HepG2 (cell line): ENCODE measurements at regions not wholly inside any gene's neighbourhood (a gene's known extent, or its start where the extent isn't known, plus 50 kb on each side); places are given as distances from the start of the nearest gene placed in this dataset.

Experiments used
- ATAC-seq: fragments of 200-7000 bp; cut with Tn5 transposase; 3 replicates; pipeline ENCODE4 v1.9.1; 2020; ENCODE audit warnings: mild to moderate bottlenecking, moderate library complexity
- BruUV-seq: library from RNA; stranded (reverse); fragments of 400-500 nt; replicated peaks from 2 replicates; lab custom pipeline; 2021; lab: Mats Ljungman, UMichigan
- CTCF ChIA-PET: fragments of 300-600 bp; formaldehyde crosslinking; extraction: SDS; loops from one replicate; lab custom pipeline; 2021; ENCODE audit warnings: low total read pairs, inconsistent platforms, low intra/inter-chr PET ratio; lab: Yijun Ruan, JAX
- POLR2A ChIA-PET: fragments of 350-600 bp; sonication (Branson Sonifier 250); formaldehyde crosslinking; loops from one replicate; lab custom pipeline; 2020; ENCODE audit warnings: antibody characterized with exemption, inconsistent platforms; lab: Yijun Ruan, JAX
- DNase-seq: peaks from one replicate; pipeline ENCODE4 v3.0.0-alpha.2; 2015; ENCODE audit warnings: low spot score
- FAIRE-seq: peaks from 3 replicates; lab custom pipeline; 2011; peaks lifted over from hg19 to GRCh38; lab: Jason Lieb, UNC
- H2AFZ ChIP-seq: one replicate; pipeline ENCODE4 v1.6.1; 2011; ENCODE audit warnings: low read length, inconsistent platforms
- H3K27ac ChIP-seq: fragments of 300-600 bp; 3 replicates; pipeline ENCODE4 v1.8.0; 2011; ENCODE audit warnings: mixed run types, mild to moderate bottlenecking, mixed read lengths, low read length, inconsistent platforms; ENCODE audit not compliant: insufficient read depth; ENCODE audit errors: extremely low read length
- H3K27me3 ChIP-seq, 2 experiments: fragments of 200-600 bp in 1 of 2; 2 replicates in 1 of 2; 3 replicates in 1 of 2; pipeline versions ENCODE4 v1.6.0 to v1.8.0; 2011; ENCODE audit warnings: low read length in 2 of 2, mild to moderate bottlenecking in 2 of 2, moderate library complexity in 2 of 2, inconsistent platforms in 1 of 2; ENCODE audit not compliant: insufficient read depth in 2 of 2, control insufficient read depth in 1 of 2
- H3K36me3 ChIP-seq, 2 experiments: fragments of 200-600 bp in 1 of 2; replicated peaks in 1 of 2; 2 replicates in 1 of 2; 3 replicates in 1 of 2; pipeline versions ENCODE4 v1.5.1 to v1.8.0; 2011; ENCODE audit warnings: low read length in 2 of 2, inconsistent platforms in 1 of 2; ENCODE audit not compliant: insufficient read depth in 2 of 2, control insufficient read depth in 1 of 2
- H3K4me1 ChIP-seq: 2 replicates; pipeline ENCODE4 v1.5.1; 2012; ENCODE audit warnings: low read length, inconsistent platforms; ENCODE audit not compliant: insufficient read depth
- H3K4me2 ChIP-seq: 2 replicates; pipeline ENCODE4 v1.6.0; 2011; ENCODE audit warnings: low read depth, low read length, inconsistent platforms
- H3K4me3 ChIP-seq, 3 experiments: fragments of 200-600 bp in 1 of 3; sonication (generic), shearing (Covaris generic) in 1 of 3; replicated peaks in 1 of 3; 2 replicates each; pipeline ENCODE4 v1.5.1; 2011 to 2016; ENCODE audit warnings: low read length in 3 of 3, inconsistent platforms in 2 of 3, low read depth in 2 of 3, mild to moderate bottlenecking in 2 of 3, control low read depth in 1 of 3, mixed read lengths in 1 of 3; ENCODE audit not compliant: insufficient read depth in 1 of 3
- H3K79me2 ChIP-seq: one replicate; pipeline ENCODE4 v1.6.1; 2011; ENCODE audit warnings: low read length, inconsistent platforms; ENCODE audit not compliant: insufficient read depth
- H3K9ac ChIP-seq: 2 replicates; pipeline ENCODE4 v1.6.0; 2011; ENCODE audit warnings: mild to moderate bottlenecking, low read depth, low read length, inconsistent platforms; ENCODE audit not compliant: insufficient read depth
- H3K9me3 ChIP-seq: 2 replicates; pipeline ENCODE4 v1.5.1; 2012; ENCODE audit warnings: mild to moderate bottlenecking, low read length
- H4K20me1 ChIP-seq: 2 replicates; pipeline ENCODE4 v1.6.0; 2011; ENCODE audit warnings: inconsistent platforms, mild to moderate bottlenecking, low read length, moderate library complexity; ENCODE audit not compliant: insufficient read depth
- CENPX ChIP-seq: sonication (generic); formaldehyde crosslinking; IDR thresholded peaks from 2 replicates; pipeline ENCODE4 v1.9.0; 2021; ENCODE audit warnings: mild to moderate bottlenecking, missing genetic modification reagents, moderate library complexity
- JUN ChIP-seq: sonication (generic); formaldehyde crosslinking; IDR thresholded peaks from 2 replicates; pipeline ENCODE4 v1.4.0; 2020; ENCODE audit warnings: mild to moderate bottlenecking, missing genetic modification reagents
- MTA1 ChIP-seq: sonication (generic); formaldehyde crosslinking; IDR thresholded peaks from 2 replicates; pipeline ENCODE4 v1.4.0; 2020; ENCODE audit warnings: missing genetic modification reagents, mild to moderate bottlenecking, borderline replicate concordance
- NFYB ChIP-seq: sonication (generic); formaldehyde crosslinking; IDR thresholded peaks from 2 replicates; pipeline ENCODE4 v1.4.0; 2020; ENCODE audit warnings: missing genetic modification reagents
- NR2F1 ChIP-seq, 2 experiments: fragments of 450-650 bp in 1 of 2; formaldehyde crosslinking in 1 of 2; IDR thresholded peaks; 2 replicates each; pipeline versions ENCODE4 v1.5.0 to v1.6.1; 2016 to 2020; ENCODE audit warnings: mild to moderate bottlenecking in 1 of 2, missing compliant biosample characterization in 1 of 2, missing genetic modification reagents in 1 of 2, moderate library complexity in 1 of 2
- NR2F6 ChIP-seq, 2 experiments: IDR thresholded peaks; 2 replicates each; pipeline ENCODE4 v1.6.1; 2016; ENCODE audit warnings: antibody characterized with exemption in 1 of 2, mild to moderate bottlenecking in 1 of 2
- TCF7L2 ChIP-seq: IDR thresholded peaks from 2 replicates; pipeline ENCODE4 v1.6.1; 2011; ENCODE audit warnings: mild to moderate bottlenecking, low read depth, low read length, moderate library complexity
- ZBTB42 ChIP-seq: sonication (generic); formaldehyde crosslinking; IDR thresholded peaks from 2 replicates; pipeline ENCODE4 v1.5.0; 2020; ENCODE audit warnings: mild to moderate bottlenecking, missing genetic modification reagents
- ZNF501 ChIP-seq: sonication (generic); formaldehyde crosslinking; IDR thresholded peaks from 2 replicates; pipeline ENCODE4 v1.5.1; 2020; ENCODE audit warnings: mild to moderate bottlenecking, moderate library complexity, missing genetic modification reagents
- ZNF644 ChIP-seq: IDR thresholded peaks from 2 replicates; pipeline ENCODE4 v1.6.1; 2016; ENCODE audit warnings: low read depth
- ZSCAN30 ChIP-seq: sonication (generic); formaldehyde crosslinking; IDR thresholded peaks from 2 replicates; pipeline ENCODE4 v1.5.0; 2020; ENCODE audit warnings: mild to moderate bottlenecking, missing genetic modification reagents
- WGBS: methylation state at CpG from one replicate; pipeline ENCODE4 v1.1.6; 2017; ENCODE audit warnings: low lambda C conversion rate; 5-methylcytosine and 5-hydroxymethylcytosine counted together
- in situ Hi-C: cut with HindIII; loops from 2 replicates; pipeline ENCODE4 v1.10.0; 2017; ENCODE audit warnings: low pct_unique_long_range_greater_than_20kb; ENCODE audit not compliant: extremely low pct_ligation_motif_present
- intact Hi-C: fragments of 100-400 bp; cut with micrococcal nuclease; formaldehyde crosslinking; loops from one replicate; pipeline ENCODE4 v1.10.0; 2022; ENCODE audit not compliant: unreplicated experiment
- TF ChIP-seq, protein P1 (sequence below): sonication (generic); formaldehyde crosslinking; IDR thresholded peaks from 2 replicates; pipeline ENCODE4 v1.4.0; 2020; ENCODE audit warnings: missing genetic modification reagents, mild to moderate bottlenecking, borderline replicate concordance
- TF ChIP-seq, protein P2 (sequence below): sonication (generic); formaldehyde crosslinking; IDR thresholded peaks from 2 replicates; pipeline ENCODE4 v1.4.0; 2020; ENCODE audit warnings: mild to moderate bottlenecking, missing genetic modification reagents
- TF ChIP-seq, protein P3 (sequence below): sonication (generic); formaldehyde crosslinking; conservative IDR thresholded peaks from 2 replicates; pipeline ENCODE4 v1.4.0; 2020; ENCODE audit warnings: mild to moderate bottlenecking, missing genetic modification reagents, moderate library complexity
- TF ChIP-seq, protein P4 (sequence below): sonication (generic); formaldehyde crosslinking; IDR thresholded peaks from 2 replicates; pipeline ENCODE4 v1.4.0; 2020; ENCODE audit warnings: missing genetic modification reagents
- TF ChIP-seq, protein P5 (sequence below): sonication (generic); formaldehyde crosslinking; IDR thresholded peaks from 2 replicates; pipeline ENCODE4 v1.5.0; 2020; ENCODE audit warnings: missing genetic modification reagents

DNA sequence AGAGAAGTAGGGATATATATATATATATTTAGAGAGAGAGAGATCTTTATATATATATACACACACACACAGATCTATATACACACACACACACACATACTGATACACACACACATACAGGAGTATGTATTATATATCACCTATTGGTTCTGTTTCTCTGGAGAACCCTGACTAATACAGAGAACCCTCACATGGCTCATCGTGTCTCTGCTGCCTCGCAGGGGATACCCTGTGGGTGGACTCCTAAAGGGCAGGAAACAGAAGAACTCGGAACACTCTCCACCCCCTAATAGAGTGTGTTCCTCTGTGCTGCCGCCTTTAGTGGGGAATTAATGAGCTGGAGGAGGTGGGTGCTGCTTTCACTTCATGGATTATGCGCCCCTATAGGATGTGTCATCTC, 86.6 kb downstream of the NPY start:
- H3K9me3 ChIP-seq = no peaks in the 10 kb centered on the region
- intact Hi-C loops = loop anchor here (10.0 kb wide), 1 partner anchor 1744 kb away; no protein-coding TSS in a partner anchor
- no peak for DNase-seq
- H3K4me2 ChIP-seq = no peak overlapping the region
- no peak for FAIRE-seq
- H3K27ac ChIP-seq = no peak overlapping the region
- H3K27me3 ChIP-seq = peaks cover 2 to 25% of the 10 kb centered on the region in 2 experiments; a peak in 3 of 5 replicates
- H3K9ac ChIP-seq = no peak overlapping the region
- H3K4me3 ChIP-seq = no peak overlapping the region
- in situ Hi-C loops = no loop called here
- ChIA-PET POLR2A (no interaction called here), CTCF (no interaction called here)
- no TSS peak for BruUV-seq
- no peaks in the 10 kb centered on the region for H3K4me1 ChIP-seq
- H2AFZ ChIP-seq = no peak overlapping the region
- H3K36me3 ChIP-seq = no peaks in the 10 kb centered on the region
- no peaks in the 10 kb centered on the region for H4K20me1 ChIP-seq
- no peak for ATAC-seq
- 7% methylated on average over 5 of the region's 5 CpGs for WGBS
- no peaks in the 10 kb centered on the region for H3K79me2 ChIP-seq
- no peak for TF ChIP-seq ZBTB42 (CRISPR knock-in tag)
- TF ChIP-seq NR2F1 (CRISPR knock-in tag; IDR thresholded peaks at IDR 0.05) = no peak
- TF ChIP-seq, protein P1, sequence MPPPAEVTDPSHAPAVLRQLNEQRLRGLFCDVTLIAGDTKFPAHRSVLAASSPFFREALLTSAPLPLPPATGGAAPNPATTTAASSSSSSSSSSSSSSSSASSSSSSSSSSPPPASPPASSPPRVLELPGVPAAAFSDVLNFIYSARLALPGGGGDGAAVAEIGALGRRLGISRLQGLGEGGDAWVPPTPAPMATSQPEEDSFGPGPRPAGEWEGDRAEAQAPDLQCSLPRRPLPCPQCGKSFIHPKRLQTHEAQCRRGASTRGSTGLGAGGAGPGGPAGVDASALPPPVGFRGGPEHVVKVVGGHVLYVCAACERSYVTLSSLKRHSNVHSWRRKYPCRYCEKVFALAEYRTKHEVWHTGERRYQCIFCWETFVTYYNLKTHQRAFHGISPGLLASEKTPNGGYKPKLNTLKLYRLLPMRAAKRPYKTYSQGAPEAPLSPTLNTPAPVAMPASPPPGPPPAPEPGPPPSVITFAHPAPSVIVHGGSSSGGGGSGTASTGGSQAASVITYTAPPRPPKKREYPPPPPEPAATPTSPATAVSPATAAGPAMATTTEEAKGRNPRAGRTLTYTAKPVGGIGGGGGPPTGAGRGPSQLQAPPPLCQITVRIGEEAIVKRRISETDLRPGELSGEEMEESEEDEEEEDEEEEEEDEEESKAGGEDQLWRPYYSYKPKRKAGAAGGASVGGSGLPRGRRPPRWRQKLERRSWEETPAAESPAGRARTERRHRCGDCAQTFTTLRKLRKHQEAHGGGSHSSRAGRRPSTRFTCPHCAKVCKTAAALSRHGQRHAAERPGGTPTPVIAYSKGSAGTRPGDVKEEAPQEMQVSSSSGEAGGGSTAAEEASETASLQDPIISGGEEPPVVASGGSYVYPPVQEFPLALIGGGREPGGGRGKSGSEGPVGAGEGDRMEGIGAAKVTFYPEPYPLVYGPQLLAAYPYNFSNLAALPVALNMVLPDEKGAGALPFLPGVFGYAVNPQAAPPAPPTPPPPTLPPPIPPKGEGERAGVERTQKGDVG (CRISPR knock-in tag) = no peak
- no peak for TF ChIP-seq TCF7L2
- TF ChIP-seq, protein P2, sequence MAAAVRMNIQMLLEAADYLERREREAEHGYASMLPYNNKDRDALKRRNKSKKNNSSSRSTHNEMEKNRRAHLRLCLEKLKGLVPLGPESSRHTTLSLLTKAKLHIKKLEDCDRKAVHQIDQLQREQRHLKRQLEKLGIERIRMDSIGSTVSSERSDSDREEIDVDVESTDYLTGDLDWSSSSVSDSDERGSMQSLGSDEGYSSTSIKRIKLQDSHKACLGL = no peak
- no peak for TF ChIP-seq NFYB
- TF ChIP-seq, protein P3, sequence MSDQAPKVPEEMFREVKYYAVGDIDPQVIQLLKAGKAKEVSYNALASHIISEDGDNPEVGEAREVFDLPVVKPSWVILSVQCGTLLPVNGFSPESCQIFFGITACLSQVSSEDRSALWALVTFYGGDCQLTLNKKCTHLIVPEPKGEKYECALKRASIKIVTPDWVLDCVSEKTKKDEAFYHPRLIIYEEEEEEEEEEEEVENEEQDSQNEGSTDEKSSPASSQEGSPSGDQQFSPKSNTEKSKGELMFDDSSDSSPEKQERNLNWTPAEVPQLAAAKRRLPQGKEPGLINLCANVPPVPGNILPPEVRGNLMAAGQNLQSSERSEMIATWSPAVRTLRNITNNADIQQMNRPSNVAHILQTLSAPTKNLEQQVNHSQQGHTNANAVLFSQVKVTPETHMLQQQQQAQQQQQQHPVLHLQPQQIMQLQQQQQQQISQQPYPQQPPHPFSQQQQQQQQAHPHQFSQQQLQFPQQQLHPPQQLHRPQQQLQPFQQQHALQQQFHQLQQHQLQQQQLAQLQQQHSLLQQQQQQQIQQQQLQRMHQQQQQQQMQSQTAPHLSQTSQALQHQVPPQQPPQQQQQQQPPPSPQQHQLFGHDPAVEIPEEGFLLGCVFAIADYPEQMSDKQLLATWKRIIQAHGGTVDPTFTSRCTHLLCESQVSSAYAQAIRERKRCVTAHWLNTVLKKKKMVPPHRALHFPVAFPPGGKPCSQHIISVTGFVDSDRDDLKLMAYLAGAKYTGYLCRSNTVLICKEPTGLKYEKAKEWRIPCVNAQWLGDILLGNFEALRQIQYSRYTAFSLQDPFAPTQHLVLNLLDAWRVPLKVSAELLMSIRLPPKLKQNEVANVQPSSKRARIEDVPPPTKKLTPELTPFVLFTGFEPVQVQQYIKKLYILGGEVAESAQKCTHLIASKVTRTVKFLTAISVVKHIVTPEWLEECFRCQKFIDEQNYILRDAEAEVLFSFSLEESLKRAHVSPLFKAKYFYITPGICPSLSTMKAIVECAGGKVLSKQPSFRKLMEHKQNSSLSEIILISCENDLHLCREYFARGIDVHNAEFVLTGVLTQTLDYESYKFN (CRISPR knock-in tag) = no peak
- no peak for TF ChIP-seq NR2F6 (IDR thresholded peaks at IDR 0.05)
- no peak for TF ChIP-seq NR2F6 (CRISPR knock-in tag; IDR thresholded peaks at IDR 0.05)
- no peak for TF ChIP-seq ZNF501
- no peak for TF ChIP-seq JUN (CRISPR knock-in tag)
- TF ChIP-seq, protein P4, sequence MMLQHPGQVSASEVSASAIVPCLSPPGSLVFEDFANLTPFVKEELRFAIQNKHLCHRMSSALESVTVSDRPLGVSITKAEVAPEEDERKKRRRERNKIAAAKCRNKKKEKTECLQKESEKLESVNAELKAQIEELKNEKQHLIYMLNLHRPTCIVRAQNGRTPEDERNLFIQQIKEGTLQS = no peak
- TF ChIP-seq, protein P5, sequence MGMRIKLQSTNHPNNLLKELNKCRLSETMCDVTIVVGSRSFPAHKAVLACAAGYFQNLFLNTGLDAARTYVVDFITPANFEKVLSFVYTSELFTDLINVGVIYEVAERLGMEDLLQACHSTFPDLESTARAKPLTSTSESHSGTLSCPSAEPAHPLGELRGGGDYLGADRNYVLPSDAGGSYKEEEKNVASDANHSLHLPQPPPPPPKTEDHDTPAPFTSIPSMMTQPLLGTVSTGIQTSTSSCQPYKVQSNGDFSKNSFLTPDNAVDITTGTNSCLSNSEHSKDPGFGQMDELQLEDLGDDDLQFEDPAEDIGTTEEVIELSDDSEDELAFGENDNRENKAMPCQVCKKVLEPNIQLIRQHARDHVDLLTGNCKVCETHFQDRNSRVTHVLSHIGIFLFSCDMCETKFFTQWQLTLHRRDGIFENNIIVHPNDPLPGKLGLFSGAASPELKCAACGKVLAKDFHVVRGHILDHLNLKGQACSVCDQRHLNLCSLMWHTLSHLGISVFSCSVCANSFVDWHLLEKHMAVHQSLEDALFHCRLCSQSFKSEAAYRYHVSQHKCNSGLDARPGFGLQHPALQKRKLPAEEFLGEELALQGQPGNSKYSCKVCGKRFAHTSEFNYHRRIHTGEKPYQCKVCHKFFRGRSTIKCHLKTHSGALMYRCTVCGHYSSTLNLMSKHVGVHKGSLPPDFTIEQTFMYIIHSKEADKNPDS = no peak
- no peak for TF ChIP-seq ZNF644 (CRISPR knock-in tag)
- no peak for TF ChIP-seq ZSCAN30 (CRISPR knock-in tag)
- no peak for TF ChIP-seq CENPX (CRISPR knock-in tag)
- no peak for TF ChIP-seq MTA1 (CRISPR knock-in tag)
